ENCODE measurements at regions not wholly inside any gene's neighbourhood (a gene's known extent, or its start where the extent isn't known, plus 50 kb on each side); places are given as distances from the start of the nearest gene placed in this dataset.

GRCh38 chr1:58109646-58110200, 436.8 kb downstream of the OMA1 start:
- Histone ChIP-seq H3K4me3 (no peak overlapping the region), H3K27me3 (no peaks in the 10 kb centered on the region), H4K20me1 (ENCODE audit: low read depth) (no peaks in the 10 kb centered on the region), H3K36me3 (no peaks in the 10 kb centered on the region), H3K4me2 (no peak overlapping the region), H3K9me3 (ENCODE audit: low read depth) (no peaks in the 10 kb centered on the region), H3K79me2 (ENCODE audit: low read depth) (no peaks in the 10 kb centered on the region), H3K4me1 (no peaks in the 10 kb centered on the region), H3F3A (ENCODE audit: low read depth) (no peaks in the 10 kb centered on the region), H3K27ac (no peak overlapping the region), H2AFZ (replicated peaks) (no peak overlapping the region), H3K9ac (no peak overlapping the region)
- no peak overlapping the region for H3K27ac Mint-ChIP-seq
- peaks cover 8% of the 10 kb centered on the region for H3K36me3 Mint-ChIP-seq
- H3K9me3 Mint-ChIP-seq, result peaks cover 7% of the 10 kb centered on the region
- peaks cover 3% of the 10 kb centered on the region for H3K4me1 Mint-ChIP-seq
- no peak for TF ChIP-seq CTCF (IDR thresholded peaks at IDR 0.05)
- no peak for TF ChIP-seq EZH2phosphoT487 (IDR thresholded peaks at IDR 0.05)
- no peak for TF ChIP-seq EZH2 (IDR thresholded peaks at IDR 0.05)
- H3K4me3 Mint-ChIP-seq, result no peak overlapping the region
- DNase-seq (ENCODE audit: low spot score), result no peak
- peaks cover 5% of the 10 kb centered on the region for H3K27me3 Mint-ChIP-seq (ENCODE audit: insufficient read depth, low read depth)

GRCh38 chr1:58108783-58109182, 437.7 kb downstream of the OMA1 start:
- no peaks in the 10 kb centered on the region for H3K4me1 ChIP-seq
- H3K4me3 ChIP-seq, result no peak overlapping the region
- no peak overlapping the region for H3K4me3 Mint-ChIP-seq
- no peak overlapping the region for H3K27ac ChIP-seq
- DNase-seq (ENCODE audit: low spot score), result no peak
- peaks cover 5% of the 10 kb centered on the region for H3K27me3 Mint-ChIP-seq (ENCODE audit: insufficient read depth, low read depth)
- H3K4me1 Mint-ChIP-seq, result peaks cover 3% of the 10 kb centered on the region
- H3K4me2 ChIP-seq, result no peak overlapping the region
- no peaks in the 10 kb centered on the region for H3K36me3 ChIP-seq
- H3K36me3 Mint-ChIP-seq, result peaks cover 3% of the 10 kb centered on the region
- H3K79me2 ChIP-seq (ENCODE audit: low read depth), result no peaks in the 10 kb centered on the region
- H4K20me1 ChIP-seq (ENCODE audit: low read depth), result no peaks in the 10 kb centered on the region
- no peak overlapping the region for H3K9ac ChIP-seq
- no peaks in the 10 kb centered on the region for H3K9me3 ChIP-seq (ENCODE audit: low read depth)
- H3K27ac Mint-ChIP-seq, result no peak overlapping the region
- no peaks in the 10 kb centered on the region for H3K27me3 ChIP-seq
- H2AFZ ChIP-seq (replicated peaks), result no peak overlapping the region
- no peaks in the 10 kb centered on the region for H3K9me3 Mint-ChIP-seq
- TF ChIP-seq EZH2 (IDR thresholded peaks at IDR 0.05) (no peak), EZH2phosphoT487 (IDR thresholded peaks at IDR 0.05) (no peak), CTCF (IDR thresholded peaks at IDR 0.05) (no peak)
- no peaks in the 10 kb centered on the region for H3F3A ChIP-seq (ENCODE audit: low read depth)

GRCh38 chr1:58107943-58108342, 438.6 kb downstream of the OMA1 start:
- Mint-ChIP-seq H3K9me3 (no peaks in the 10 kb centered on the region), H3K27ac (no peak overlapping the region)

More at GRCh38 chr1:58107943-58108342, 438.6 kb downstream of the OMA1 start:
- H3K36me3 ChIP-seq, result no peaks in the 10 kb centered on the region
- no peaks in the 10 kb centered on the region for H3K27me3 ChIP-seq
- H3K4me3 Mint-ChIP-seq, result no peak overlapping the region
- no peak overlapping the region for H3K4me3 ChIP-seq
- H4K20me1 ChIP-seq (ENCODE audit: low read depth), result no peaks in the 10 kb centered on the region
- no peak overlapping the region for H3K27ac ChIP-seq
- peaks cover 3% of the 10 kb centered on the region for H3K36me3 Mint-ChIP-seq
- H3K27me3 Mint-ChIP-seq (ENCODE audit: insufficient read depth, low read depth), result peaks cover 5% of the 10 kb centered on the region
- peaks cover 3% of the 10 kb centered on the region for H3K4me1 Mint-ChIP-seq
- H3K9me3 ChIP-seq (ENCODE audit: low read depth), result no peaks in the 10 kb centered on the region
- H3K9ac ChIP-seq, result no peak overlapping the region
- no peaks in the 10 kb centered on the region for H3K4me1 ChIP-seq
- H3K79me2 ChIP-seq (ENCODE audit: low read depth), result no peaks in the 10 kb centered on the region
- H3F3A ChIP-seq (ENCODE audit: low read depth), result no peaks in the 10 kb centered on the region
- TF ChIP-seq CTCF (IDR thresholded peaks at IDR 0.05) (no peak), EZH2 (IDR thresholded peaks at IDR 0.05) (no peak), EZH2phosphoT487 (IDR thresholded peaks at IDR 0.05) (no peak)
- H3K4me2 ChIP-seq, result no peak overlapping the region
- H2AFZ ChIP-seq (replicated peaks), result no peak overlapping the region
- DNase-seq (ENCODE audit: low spot score), result no peak

Measured in neural progenitor cell (in vitro differentiated cells).